H9 (cell line): ENCODE measurements at regions not wholly inside any gene's neighbourhood (a gene's known extent, or its start where the extent isn't known, plus 50 kb on each side); places are given as distances from the start of the nearest gene placed in this dataset.

Source experiments
- DNase-seq: peaks from one replicate; pipeline ENCODE4 v3.0.0-alpha.2; 2017
- H2AFZ ChIP-seq: one replicate; pipeline ENCODE4 v1.6.1; 2013; ENCODE audit warnings: mild to moderate bottlenecking, low read length, control low read depth, moderate library complexity
- H2AK5ac ChIP-seq: 2 replicates; pipeline ENCODE4 v1.6.1; 2013; ENCODE audit warnings: low read length, control low read depth, mixed read lengths; ENCODE audit not compliant: insufficient read length
- H2BK120ac ChIP-seq: one replicate; pipeline ENCODE4 v1.6.1; 2013; ENCODE audit warnings: low read depth, mild to moderate bottlenecking, low read length, control low read depth, inconsistent platforms; ENCODE audit not compliant: poor library complexity, severe bottlenecking
- H2BK12ac ChIP-seq: 2 replicates; pipeline ENCODE4 v1.6.1; 2013; ENCODE audit warnings: low read length, control low read depth, mixed read lengths, low read depth; ENCODE audit not compliant: insufficient read length
- H2BK15ac ChIP-seq: 2 replicates; pipeline ENCODE4 v1.6.1; 2013; ENCODE audit warnings: low read depth, low read length, control low read depth
- H2BK20ac ChIP-seq: one replicate; pipeline ENCODE4 v1.6.1; 2013; ENCODE audit warnings: low read depth, mild to moderate bottlenecking, low read length, control low read depth, inconsistent platforms; ENCODE audit not compliant: poor library complexity, severe bottlenecking
- H2BK5ac ChIP-seq: 2 replicates; pipeline ENCODE4 v1.6.1; 2013; ENCODE audit warnings: low read length, control low read depth, mixed read lengths; ENCODE audit not compliant: insufficient read length
- H3K14ac ChIP-seq: 2 replicates; pipeline ENCODE4 v1.6.1; 2013; ENCODE audit warnings: low read length, control low read depth; ENCODE audit not compliant: insufficient read depth
- H3K18ac ChIP-seq: 2 replicates; pipeline ENCODE4 v1.6.1; 2013; ENCODE audit warnings: low read depth, mild to moderate bottlenecking, mixed read lengths, low read length, control low read depth; ENCODE audit not compliant: insufficient read length
- H3K23ac ChIP-seq: 2 replicates; pipeline ENCODE4 v1.6.1; 2013; ENCODE audit warnings: low read length, control low read depth, mixed read lengths, low read depth; ENCODE audit not compliant: insufficient read length
- H3K23me2 ChIP-seq: 2 replicates; pipeline ENCODE4 v1.6.1; 2013; ENCODE audit warnings: low read depth, mild to moderate bottlenecking, mixed read lengths, low read length, control low read depth; ENCODE audit not compliant: insufficient read length, poor library complexity, severe bottlenecking
- H3K27ac ChIP-seq: 2 replicates; pipeline ENCODE4 v1.5.1; 2013; ENCODE audit warnings: low read length, control low read depth, mixed read lengths, low read depth; ENCODE audit not compliant: insufficient read length
- H3K27me3 ChIP-seq: 2 replicates; pipeline ENCODE4 v1.6.1; 2013; ENCODE audit warnings: low read length, control low read depth, inconsistent platforms; ENCODE audit not compliant: insufficient read depth
- H3K4ac ChIP-seq: 2 replicates; pipeline ENCODE4 v1.6.1; 2013; ENCODE audit warnings: low read depth, mild to moderate bottlenecking, control low read depth, inconsistent platforms, low read length, moderate library complexity
- H3K4me1 ChIP-seq: 2 replicates; pipeline ENCODE4 v1.6.1; 2013; ENCODE audit warnings: low read length, control low read depth, inconsistent platforms; ENCODE audit not compliant: insufficient read depth
- H3K4me2 ChIP-seq: 2 replicates; pipeline ENCODE4 v1.6.1; 2013; ENCODE audit warnings: low read length, control low read depth, mixed read lengths; ENCODE audit not compliant: insufficient read length, insufficient read depth
- H3K56ac ChIP-seq: 2 replicates; pipeline ENCODE4 v1.6.1; 2013; ENCODE audit warnings: low read depth, mild to moderate bottlenecking, mixed read lengths, low read length, control low read depth; ENCODE audit not compliant: insufficient read length
- H3K79me1 ChIP-seq: 2 replicates; pipeline ENCODE4 v1.6.1; 2013; ENCODE audit warnings: low read depth, mild to moderate bottlenecking, moderate library complexity, low read length, control low read depth, inconsistent platforms; ENCODE audit not compliant: insufficient read depth, poor library complexity, severe bottlenecking
- H3K79me2 ChIP-seq: 2 replicates; pipeline ENCODE4 v1.6.1; 2013; ENCODE audit warnings: low read length, control low read depth, inconsistent platforms; ENCODE audit not compliant: insufficient read depth
- H3K9ac ChIP-seq: 2 replicates; pipeline ENCODE4 v1.6.1; 2013; ENCODE audit warnings: low read length, control low read depth, mixed read lengths; ENCODE audit not compliant: insufficient read length; ENCODE audit errors: extremely low read depth
- H3K9me3 ChIP-seq: one replicate; pipeline ENCODE4 v1.6.1; 2013; ENCODE audit warnings: low read depth, low read length, inconsistent platforms; ENCODE audit not compliant: control insufficient read depth
- H3T11ph ChIP-seq: one replicate; pipeline ENCODE4 v1.6.1; 2013; ENCODE audit warnings: mild to moderate bottlenecking, low read length, control low read depth, inconsistent platforms
- H4K20me1 ChIP-seq: one replicate; pipeline ENCODE4 v1.6.1; 2013; ENCODE audit not compliant: control insufficient read depth, insufficient read length, insufficient read depth
- H4K5ac ChIP-seq: 2 replicates; pipeline ENCODE4 v1.6.1; 2013; ENCODE audit warnings: low read depth, mild to moderate bottlenecking, mixed read lengths, low read length, control low read depth; ENCODE audit not compliant: insufficient read length
- H4K8ac ChIP-seq: replicated peaks from 2 replicates; pipeline ENCODE4 v1.6.1; 2013; ENCODE audit warnings: low read length, control low read depth, mixed read lengths, low read depth; ENCODE audit not compliant: insufficient read length
- H4K91ac ChIP-seq: 2 replicates; pipeline ENCODE4 v1.6.1; 2013; ENCODE audit warnings: low read depth, mild to moderate bottlenecking, moderate library complexity, mixed read lengths, low read length, control low read depth; ENCODE audit not compliant: insufficient read length
- H3K27ac Mint-ChIP-seq, 3 experiments: 2 replicates in 2 of 3; 3 replicates in 1 of 3; pipeline ENCODE4 v1.8.0; 2020 to 2021; ENCODE audit warnings: mixed read lengths in 3 of 3, mild to moderate bottlenecking in 1 of 3, moderate library complexity in 1 of 3
- H3K27me3 Mint-ChIP-seq: 2 replicates; pipeline ENCODE4 v1.8.0; 2021; ENCODE audit warnings: low read depth, mild to moderate bottlenecking, moderate library complexity, mixed read lengths
- H3K36me3 Mint-ChIP-seq, 3 experiments: 2 replicates in 2 of 3; 3 replicates in 1 of 3; pipeline ENCODE4 v1.8.0; 2020 to 2021; ENCODE audit warnings: low read depth in 3 of 3, mixed read lengths in 3 of 3; ENCODE audit not compliant: insufficient read depth in 1 of 3
- H3K4me1 Mint-ChIP-seq, 2 experiments: 2 replicates each; pipeline ENCODE4 v1.8.0; 2020; ENCODE audit warnings: mixed read lengths in 2 of 2
- H3K4me3 Mint-ChIP-seq, 2 experiments: 2 replicates in 1 of 2; 3 replicates in 1 of 2; pipeline ENCODE4 v1.8.0; 2020 to 2021; ENCODE audit warnings: mild to moderate bottlenecking in 2 of 2, mixed read lengths in 2 of 2, moderate library complexity in 1 of 2
- H3K9me3 Mint-ChIP-seq, 2 experiments: 2 replicates in 1 of 2; 3 replicates in 1 of 2; pipeline ENCODE4 v1.8.0; 2020; ENCODE audit warnings: mild to moderate bottlenecking in 2 of 2, mixed read lengths in 2 of 2, moderate library complexity in 1 of 2
- WGBS: extraction: QIAGEN DNeasy Blood & Tissue Kit; methylation state at CpG from one replicate; pipeline ENCODE4 v1.1.7; 2013; ENCODE audit warnings: missing lambda C conversion rate, low lambda C conversion rate, mixed read lengths; ENCODE audit not compliant: insufficient read length; ENCODE audit errors: extremely low coverage; 5-methylcytosine and 5-hydroxymethylcytosine counted together
- TF ChIP-seq, protein P1 (sequence below): fragments of 200-600 bp; sonication (generic); conservative IDR thresholded peaks from 3 replicates; pipeline ENCODE4 v1.8.0; 2021; ENCODE audit warnings: antibody characterized with exemption, mild to moderate bottlenecking

DNA sequence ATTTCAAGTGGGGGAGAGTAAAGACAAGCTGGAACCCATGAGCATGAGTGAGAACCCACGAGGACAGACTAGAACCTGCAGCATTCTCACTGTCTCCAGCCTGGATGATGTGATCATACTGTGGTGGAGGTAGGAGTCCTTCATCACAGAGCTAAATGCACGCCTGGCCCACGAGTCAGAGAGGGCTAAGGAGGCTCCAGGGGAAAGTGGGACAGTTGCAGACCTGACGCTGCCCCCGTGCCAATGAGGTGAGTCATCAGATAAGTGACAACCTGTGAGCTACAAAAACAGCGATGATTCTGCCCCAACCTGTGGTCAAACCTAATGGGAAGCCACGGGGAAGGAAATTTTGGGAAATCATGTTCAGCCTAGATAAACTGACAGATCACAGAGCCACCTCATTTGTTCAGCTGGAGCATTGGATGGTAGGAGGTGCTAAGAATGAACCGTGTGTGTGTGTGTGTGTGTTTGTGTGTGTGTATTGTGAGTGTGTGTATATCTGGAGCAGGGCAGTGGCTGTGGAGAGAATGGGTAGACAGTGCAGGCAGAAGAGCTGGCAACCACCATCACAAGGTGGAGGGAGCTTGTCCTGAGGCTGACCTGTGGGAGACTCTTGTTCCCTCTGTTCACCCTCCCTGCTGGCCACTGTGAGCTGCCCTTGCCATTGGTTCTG lies 131.8 kb downstream of the UTP18 start:
- Histone ChIP-seq H3T11ph (no peak overlapping the region), H2BK15ac (no peak overlapping the region), H2AK5ac (no peak overlapping the region), H2BK20ac (no peak overlapping the region), H3K56ac (no peak overlapping the region), H3K9me3 (no peaks in the 10 kb centered on the region), H3K9ac (no peak overlapping the region), H3K27me3 (no peaks in the 10 kb centered on the region), H4K8ac (no peak overlapping the region), H4K5ac (no peak overlapping the region), H3K79me1 (no peaks in the 10 kb centered on the region), H3K14ac (no peak overlapping the region), H3K27ac (no peak overlapping the region), H4K20me1 (no peaks in the 10 kb centered on the region), H3K79me2 (no peaks in the 10 kb centered on the region), H3K23ac (no peak overlapping the region), H3K23me2 (no peaks in the 10 kb centered on the region), H3K18ac (no peak overlapping the region), H2AFZ (no peak overlapping the region), H3K4ac (no peak overlapping the region), H2BK12ac (no peak overlapping the region), H2BK120ac (no peak overlapping the region), H2BK5ac (no peak overlapping the region), H3K4me1 (no peaks in the 10 kb centered on the region), H4K91ac (no peak overlapping the region), H3K4me2 (no peak overlapping the region)
- no peaks in the 10 kb centered on the region for H3K9me3 Mint-ChIP-seq
- no peaks in the 10 kb centered on the region; the same call in none of the 2 replicates for H3K27me3 Mint-ChIP-seq
- H3K4me3 Mint-ChIP-seq, result no peak overlapping the region; a peak in 1 of 5 replicates
- no peak overlapping the region for H3K27ac Mint-ChIP-seq
- peak; percentile 21 for DNase-seq
- H3K4me1 Mint-ChIP-seq, result no peaks in the 10 kb centered on the region; a peak in 2 of 4 replicates
- no peaks in the 10 kb centered on the region for H3K36me3 Mint-ChIP-seq
- no CpG with 5 or more reads among the region's 8 CpGs for WGBS
- TF ChIP-seq, protein P1, sequence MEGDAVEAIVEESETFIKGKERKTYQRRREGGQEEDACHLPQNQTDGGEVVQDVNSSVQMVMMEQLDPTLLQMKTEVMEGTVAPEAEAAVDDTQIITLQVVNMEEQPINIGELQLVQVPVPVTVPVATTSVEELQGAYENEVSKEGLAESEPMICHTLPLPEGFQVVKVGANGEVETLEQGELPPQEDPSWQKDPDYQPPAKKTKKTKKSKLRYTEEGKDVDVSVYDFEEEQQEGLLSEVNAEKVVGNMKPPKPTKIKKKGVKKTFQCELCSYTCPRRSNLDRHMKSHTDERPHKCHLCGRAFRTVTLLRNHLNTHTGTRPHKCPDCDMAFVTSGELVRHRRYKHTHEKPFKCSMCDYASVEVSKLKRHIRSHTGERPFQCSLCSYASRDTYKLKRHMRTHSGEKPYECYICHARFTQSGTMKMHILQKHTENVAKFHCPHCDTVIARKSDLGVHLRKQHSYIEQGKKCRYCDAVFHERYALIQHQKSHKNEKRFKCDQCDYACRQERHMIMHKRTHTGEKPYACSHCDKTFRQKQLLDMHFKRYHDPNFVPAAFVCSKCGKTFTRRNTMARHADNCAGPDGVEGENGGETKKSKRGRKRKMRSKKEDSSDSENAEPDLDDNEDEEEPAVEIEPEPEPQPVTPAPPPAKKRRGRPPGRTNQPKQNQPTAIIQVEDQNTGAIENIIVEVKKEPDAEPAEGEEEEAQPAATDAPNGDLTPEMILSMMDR, result no peak
